Activated CD4-positive, alpha-beta T cell treated with anti-CD3 and anti-CD28 coated beads for 4 hours (primary cell): ENCODE measurements at regions not wholly inside any gene's neighbourhood (a gene's known extent, or its start where the extent isn't known, plus 50 kb on each side); places are given as distances from the start of the nearest gene placed in this dataset.
A peak's percentile ranks its signal among the peaks of the same experiment; 100 is the strongest.

Experiments
- DNase-seq, 2 donors: peaks; one replicate each; pipeline ENCODE4 v3.0.0-alpha.2; 2020

DNA sequence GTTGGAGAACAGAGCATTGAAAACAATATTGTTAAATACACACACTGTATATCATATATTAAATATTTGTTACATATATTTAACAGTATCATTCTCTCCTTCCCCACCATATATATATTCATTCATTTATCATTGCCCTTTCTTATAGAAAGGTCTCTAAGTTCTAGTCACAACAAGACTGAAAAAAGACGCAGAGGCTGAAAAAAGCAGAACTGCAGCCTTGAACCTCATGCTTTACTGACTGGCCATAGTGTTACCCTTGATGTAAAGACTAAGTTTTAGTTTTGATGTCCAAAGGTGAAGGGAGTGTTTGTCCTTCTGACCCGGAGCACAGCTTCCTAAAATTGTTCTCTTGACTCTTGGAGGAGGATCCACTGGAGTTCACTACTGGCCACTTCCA, 247.9 kb downstream of the PTEN start:
- no peak for DNase-seq

GRCh38 chr10:88113232-88113631, 249.8 kb downstream of the PTEN start:
- DNase-seq, result no peak

DNA sequence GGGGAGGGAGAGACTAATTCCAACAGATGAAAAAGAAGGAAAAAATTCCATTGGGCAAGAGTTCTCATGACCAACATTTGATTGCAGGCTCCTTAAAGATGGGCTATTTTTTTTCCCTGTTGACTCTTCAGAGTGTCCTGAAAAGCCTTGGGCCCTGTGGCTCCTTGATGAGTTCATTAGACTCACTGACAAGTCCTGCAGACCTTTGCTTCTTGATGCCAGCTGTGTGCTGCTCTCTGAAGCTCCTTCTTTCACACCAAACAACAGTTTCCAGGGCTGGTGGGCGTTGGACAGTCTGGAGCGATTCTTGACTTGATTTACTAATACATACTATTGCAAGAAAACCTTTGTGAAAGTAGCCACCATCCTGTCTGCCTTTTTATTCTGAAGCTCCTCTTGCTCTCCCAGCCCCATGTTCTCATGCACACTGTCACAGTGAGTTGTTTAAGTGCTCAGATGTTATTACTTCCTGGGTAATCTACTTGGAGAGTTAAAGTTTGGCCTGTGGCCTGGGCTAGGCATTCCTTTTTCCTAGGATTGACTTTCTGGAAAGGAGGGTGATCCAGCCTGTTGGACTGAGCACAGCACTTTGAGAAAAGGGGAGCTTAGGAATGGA, 250.3 kb downstream of the PTEN start:
- DNase-seq, result no peak

- peak in 1 of 2 donors; percentile 17 for DNase-seq
Measured at GRCh38 chr10:88114368-88114767, 250.9 kb downstream of the PTEN start.

GRCh38 chr10:88115407-88115806, 252.0 kb downstream of the PTEN start:
- no peak for DNase-seq

DNA sequence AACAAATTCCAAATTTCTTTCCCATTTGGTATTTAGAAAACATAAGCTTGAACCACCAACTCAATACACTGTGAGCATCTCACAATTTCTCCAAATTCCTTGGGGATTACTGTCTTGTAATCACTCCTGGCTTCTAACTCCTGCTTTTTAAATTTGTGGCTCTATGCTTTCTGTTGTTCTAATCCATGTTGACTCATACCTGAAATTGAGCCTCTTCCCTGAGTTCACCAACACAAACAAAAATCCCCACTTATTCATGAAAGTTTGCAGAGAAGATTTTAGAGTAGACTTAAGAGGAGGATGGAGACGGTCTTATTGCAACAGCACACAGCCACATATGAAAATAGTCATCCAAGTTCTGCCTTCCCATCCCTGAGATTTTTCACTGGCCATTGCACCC, 252.5 kb downstream of the PTEN start:
- no peak for DNase-seq

DNA sequence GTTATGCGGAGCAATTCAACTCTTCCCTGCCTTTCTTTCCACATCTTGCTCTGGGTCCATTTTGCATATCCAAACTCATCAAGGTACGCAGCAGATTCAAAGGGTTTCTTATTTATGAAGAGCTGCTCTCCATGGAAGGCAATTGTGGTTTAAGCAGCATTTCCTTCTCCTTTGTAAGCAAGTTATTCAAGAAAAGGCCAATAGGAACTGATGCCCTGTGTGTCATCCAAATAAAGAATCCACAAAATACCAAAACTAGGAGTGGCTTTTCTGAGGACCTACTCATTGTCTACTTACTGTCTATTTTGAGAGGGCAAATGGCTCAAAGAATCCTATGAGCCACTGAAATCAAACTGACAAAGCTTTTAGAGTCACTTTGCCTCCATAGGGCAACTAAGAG, 253.1 kb downstream of the PTEN start:
- DNase-seq, result no peak

DNA sequence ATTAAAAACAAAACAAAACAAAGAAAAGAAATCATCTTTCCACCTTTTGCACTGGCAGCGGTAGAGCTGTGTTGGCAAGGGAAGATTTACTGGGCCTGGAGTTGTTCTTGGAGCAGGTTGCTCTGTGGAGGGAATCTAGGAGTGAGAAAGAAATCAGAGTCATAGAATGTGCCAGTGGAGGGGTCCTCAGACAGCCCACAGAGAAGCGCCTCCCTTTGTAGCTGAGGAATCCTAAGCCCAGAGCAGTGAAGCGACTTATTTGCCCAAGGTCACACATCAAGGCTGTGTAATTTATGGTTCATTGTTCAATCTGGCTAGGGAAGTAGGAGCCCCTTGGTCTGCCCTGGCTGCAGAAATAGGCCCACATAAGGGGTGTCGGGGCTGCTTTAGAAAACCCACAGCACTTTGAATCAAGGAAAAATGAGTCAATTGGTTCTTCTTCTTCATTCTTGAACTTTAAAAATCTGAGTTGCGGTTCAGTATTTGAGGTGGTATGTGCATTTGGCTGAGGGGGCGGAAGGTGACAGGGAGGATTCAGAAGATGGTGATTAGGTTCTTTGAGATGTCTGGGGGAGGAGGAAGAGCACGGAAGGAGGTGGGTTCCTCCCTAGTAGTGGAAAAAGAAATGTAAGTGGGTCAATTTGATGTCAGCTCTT, 253.7 kb downstream of the PTEN start:
- peak; percentile 50 to 54 for DNase-seq

DNA sequence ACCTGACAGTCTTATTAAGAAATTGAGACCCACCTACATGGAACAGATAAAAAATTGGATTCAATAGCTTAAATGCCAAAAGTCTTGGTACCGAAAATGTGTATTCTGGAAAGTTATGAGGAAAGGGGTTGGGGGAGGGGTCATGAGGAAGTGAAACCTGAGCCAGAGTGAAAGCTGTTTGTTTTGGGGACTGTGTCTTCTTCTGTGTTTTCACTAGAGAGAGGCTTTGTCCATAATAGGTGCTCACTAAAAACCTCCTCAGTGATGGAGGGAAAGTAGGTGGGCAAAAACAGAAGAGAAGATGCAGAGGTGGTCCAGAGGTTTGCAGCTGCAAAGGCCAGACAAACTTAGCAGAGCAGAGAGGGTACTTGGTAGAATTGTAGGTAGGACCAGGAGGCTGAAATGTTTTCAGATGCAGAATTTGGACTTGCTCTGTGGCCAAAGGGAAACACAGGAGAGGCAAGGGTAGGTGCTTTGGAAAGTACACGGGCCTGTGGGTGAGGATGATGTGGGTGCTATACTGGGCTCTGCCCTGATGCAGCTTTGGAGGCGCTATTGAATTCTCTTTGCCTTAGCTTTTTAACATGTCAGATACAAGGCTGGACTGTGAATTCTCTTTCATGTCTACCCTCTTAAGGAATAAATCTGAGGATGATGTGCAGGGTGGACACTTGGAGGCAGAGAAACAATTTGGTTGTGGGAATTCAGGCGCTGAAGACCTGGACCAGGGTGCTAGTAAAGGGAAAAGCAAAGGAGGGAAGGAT, 254.6 kb downstream of the PTEN start:
- no peak for DNase-seq

- DNase-seq, result no peak
Measured at GRCh38 chr10:88118729-88119128, 255.3 kb downstream of the PTEN start.

DNA sequence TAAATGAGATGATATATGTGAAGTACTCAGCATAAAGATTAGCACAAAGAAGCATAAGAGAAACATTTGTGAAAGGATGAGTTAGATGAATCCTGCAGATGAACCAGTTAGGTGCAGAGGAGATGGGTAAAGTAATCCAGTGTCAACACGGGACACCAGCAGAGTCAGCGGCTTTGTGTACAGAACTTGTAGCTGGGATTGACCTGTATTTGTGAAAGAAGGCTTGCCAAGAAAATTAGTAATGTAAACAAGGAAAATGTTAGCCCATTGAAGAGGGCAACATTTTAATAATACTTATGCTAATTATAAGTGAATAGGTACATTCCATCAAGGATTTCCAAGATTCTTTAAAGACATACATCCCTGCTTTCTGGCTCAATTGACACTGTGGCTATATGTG, 255.7 kb downstream of the PTEN start:
- no peak for DNase-seq

GRCh38 chr10:88120075-88120474, 256.6 kb downstream of the PTEN start:
- DNase-seq, result no peak

GRCh38 chr10:88120599-88121333, 257.3 kb downstream of the PTEN start:
- no peak for DNase-seq

DNA sequence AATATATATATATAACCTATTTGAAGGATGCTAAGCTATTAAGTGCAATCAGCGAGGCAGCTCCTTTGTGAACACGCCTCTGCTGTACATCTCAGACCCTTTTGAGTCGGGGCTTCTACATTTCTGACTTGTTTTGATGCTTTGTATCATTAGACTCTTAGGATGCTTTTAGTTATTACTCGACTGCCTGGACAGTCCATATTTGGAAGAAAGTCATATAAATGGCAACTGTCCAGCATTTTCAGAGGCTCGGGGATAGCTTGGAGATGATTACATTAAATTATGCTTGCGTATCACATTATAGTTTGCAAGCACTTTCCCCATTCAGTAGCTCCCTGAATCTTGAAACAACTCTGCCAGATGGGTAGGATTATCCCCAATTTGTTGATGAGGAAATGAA, 257.9 kb downstream of the PTEN start:
- no peak for DNase-seq

DNA sequence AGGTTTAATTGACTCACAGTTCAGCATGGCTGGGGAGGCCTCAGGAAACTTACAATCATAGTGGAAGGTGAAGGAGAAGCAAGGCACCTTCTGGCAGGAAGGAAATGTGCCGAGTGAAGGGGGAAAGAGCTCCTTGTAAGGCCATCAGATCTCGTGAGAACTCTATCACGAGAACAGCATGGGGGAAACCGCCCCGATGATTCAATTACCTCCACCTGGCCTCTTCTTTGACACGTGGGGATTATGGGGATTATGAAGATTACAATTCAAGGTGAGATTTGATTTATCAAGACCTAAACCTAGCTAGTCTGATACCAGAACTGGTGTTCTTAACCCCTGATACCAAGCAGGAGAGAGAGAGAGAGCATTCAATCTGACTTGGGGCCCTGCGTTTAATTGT, 258.7 kb downstream of the PTEN start:
- DNase-seq, result no peak

DNA sequence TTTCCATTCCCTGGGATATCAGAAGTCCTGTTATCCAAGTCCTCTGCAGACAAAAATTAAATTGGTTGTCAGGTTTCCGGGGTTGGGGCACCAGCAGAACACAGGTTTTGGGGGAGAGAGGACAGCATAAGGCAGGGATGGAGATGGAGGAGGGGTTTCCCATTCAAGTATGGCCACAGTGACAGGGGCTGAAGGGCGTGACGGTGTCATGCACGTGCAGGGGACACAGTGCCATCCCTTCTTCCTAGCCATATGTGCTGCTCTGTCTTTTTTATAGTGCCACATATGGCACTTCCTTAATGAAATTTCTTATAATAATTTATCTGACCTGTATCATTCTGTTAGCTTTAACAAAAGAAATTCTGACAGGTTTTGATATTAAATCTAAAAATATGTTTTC, 259.2 kb downstream of the PTEN start:
- DNase-seq, result no peak

- DNase-seq, result no peak
Measured at GRCh38 chr10:88125766-88126165, 262.3 kb downstream of the PTEN start.

- no peak for DNase-seq
Measured at GRCh38 chr10:88126699-88127098, 263.3 kb downstream of the PTEN start.

DNA sequence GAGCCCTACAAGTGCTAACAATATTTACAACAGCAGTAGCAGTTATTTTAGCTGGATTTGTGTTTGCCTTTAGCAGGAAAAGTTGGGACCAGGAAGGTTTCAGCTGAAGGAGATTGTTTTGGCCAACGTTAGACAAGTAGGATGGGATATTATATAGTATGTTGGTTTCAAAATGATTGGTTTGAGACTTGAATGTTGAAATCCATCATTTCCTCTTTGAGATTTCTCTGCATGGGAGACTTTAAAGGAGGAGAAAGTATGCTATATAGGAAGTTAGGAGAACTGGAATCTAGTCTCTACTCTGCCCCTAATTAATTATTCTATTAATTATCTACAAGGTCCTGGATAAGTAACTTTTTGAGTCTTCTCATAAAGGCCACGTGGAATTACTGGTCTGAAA, 263.8 kb downstream of the PTEN start:
- no peak for DNase-seq

DNA sequence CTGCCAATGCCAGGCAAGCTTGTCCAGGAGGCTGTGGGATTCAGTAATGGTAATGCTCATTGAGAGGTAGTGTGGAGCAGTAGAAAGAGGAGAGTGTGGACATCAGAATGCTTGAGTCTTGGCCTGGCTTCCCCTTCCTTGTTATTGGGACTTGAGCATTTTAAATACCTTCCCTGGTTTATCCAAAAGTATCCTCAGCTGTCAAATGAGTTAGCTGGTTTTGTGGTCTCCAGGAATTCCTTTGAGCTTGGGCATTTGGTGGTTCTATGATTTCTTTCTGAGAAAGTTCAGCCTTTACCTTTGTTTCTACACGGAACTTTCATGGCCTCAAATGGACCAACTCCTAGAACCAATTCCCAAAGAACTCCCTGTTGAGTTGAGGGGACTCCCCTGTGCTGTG, 264.3 kb downstream of the PTEN start:
- DNase-seq, result no peak

DNA sequence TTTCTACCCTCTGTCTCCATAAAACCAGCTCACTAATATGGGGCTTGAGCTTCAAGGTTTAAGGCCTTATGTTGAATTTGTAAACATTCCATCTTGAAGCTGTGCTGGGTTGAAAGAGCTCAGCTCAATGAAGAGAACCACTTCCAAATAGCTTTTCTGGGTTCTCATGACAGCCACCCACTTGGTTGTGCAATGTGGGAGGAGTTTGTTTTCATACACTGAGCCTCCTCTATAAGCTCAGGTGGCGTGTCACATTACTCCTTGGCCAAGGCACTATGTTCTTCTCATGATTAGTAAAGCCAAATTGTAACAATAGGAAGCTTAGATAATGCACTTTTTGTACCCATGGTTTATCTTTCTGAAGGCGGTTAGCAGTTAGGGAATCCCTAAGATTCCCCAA, 265.6 kb downstream of the PTEN start:
- DNase-seq, result no peak

GRCh38 chr10:88130912-88131311, 267.5 kb downstream of the PTEN start:
- no peak for DNase-seq

DNA sequence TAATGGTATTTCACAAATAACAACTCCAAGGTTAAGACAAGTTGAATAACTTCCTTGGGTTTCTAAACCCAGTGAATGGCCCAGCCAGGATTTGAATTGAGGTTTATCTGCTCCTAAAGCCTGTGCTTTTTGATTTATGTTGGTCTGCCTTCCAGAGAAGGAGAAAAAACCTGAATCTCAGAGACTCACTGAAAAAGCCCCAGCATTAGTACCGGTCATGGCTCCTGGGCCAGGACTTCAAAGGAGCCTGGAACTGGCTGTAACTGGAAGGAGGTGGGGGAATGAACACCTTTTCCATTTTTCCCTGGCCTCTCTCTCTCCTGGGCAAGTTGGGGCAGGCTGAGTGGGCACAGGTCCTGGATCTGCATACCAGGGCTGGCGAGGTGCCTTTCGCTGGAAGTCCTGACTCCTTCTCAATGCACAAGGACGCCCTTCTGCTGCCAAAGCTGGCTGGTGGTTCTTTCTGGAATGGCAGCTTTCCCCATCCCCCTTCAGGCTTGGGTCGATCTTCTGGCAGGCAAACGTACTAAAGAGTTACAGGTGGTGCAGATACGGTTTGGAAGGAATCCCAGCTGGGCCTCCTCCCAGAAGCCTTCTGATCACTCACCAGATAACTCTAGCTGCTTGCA, 268.2 kb downstream of the PTEN start:
- DNase-seq, result no peak
